Hippocampal formation (tissue), 2 donors: ENCODE measurements at regions not wholly inside any gene's neighbourhood (a gene's known extent, or its start where the extent isn't known, plus 50 kb on each side); places are given as distances from the start of the nearest gene placed in this dataset.
A peak's percentile ranks its signal among the peaks of the same experiment; 100 is the strongest.

Experiments used
- DNase-seq, 2 donors: peaks; one replicate each; lab custom pipeline; 2025; lab: John Stamatoyannopoulos, UW

- DNase-seq: no peak
Observed at GRCh38 chr18:61989138-61989537, 96.3 kb upstream of the RNF152 start.

GRCh38 chr18:61988100-61988499, 95.3 kb upstream of the RNF152 start:
- DNase-seq: no peak

DNA sequence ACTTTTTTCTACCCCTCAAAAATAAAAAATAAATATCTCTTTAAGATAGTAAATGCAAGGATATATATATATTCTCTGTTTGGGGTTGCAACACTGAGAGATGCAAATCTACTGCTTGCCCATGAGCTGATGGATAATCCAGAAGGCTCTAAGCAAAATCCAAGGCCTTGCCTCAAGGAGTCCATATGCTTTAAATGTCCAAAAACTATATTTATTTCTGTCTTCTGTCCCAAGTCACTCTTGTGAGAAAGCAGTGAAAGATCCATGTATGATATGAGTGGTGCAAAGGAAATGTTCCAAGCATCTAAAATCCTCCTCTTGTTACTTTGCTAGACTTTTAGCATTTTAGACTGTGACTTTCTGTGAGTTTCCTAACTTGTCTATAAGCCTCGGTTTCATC, 92.9 kb upstream of the RNF152 start:
- DNase-seq: no peak

DNA sequence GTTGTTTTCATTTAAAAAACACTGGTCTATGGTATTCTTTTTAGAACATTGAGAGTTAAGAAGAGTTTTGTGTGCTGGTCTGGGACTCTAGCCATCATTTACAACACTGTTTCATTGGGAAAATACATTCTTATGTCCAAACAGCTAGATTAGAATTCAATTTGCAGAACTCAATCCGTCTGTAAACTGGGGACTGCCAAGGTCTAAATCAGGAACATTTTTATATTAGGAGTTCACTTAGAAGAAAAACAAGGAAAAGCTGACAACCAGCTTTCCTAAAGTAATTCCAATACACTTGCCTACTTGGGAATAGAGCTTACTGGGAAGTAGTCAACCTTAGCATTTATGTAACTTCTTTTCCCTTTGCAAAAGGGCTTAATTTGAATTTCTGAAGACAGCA, 91.5 kb upstream of the RNF152 start:
- DNase-seq: no peak

GRCh38 chr18:61982475-61982874, 89.7 kb upstream of the RNF152 start:
- DNase-seq: no peak

DNA sequence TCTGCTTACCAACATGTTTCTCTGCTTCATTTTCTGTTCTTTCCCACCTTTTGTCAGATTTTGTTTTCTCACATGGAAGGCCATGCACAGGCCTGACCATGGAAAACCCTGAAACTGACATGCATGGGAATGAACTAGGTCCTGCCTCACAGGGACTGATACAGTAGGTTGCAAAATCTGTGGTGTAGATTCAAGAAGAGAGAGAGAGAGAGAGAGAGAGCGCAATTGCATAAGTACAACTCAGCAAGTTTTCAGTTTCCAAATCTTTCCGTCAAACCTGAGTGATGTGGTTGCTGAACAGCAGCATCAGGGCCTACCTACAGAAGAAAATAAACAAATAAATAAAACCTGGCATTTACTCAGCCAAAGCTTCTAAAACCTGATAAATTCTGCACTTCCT, 87.5 kb upstream of the RNF152 start:
- no peak for DNase-seq

GRCh38 chr18:61975526-61976326, 82.9 kb upstream of the RNF152 start:
- DNase-seq: no peak

DNA sequence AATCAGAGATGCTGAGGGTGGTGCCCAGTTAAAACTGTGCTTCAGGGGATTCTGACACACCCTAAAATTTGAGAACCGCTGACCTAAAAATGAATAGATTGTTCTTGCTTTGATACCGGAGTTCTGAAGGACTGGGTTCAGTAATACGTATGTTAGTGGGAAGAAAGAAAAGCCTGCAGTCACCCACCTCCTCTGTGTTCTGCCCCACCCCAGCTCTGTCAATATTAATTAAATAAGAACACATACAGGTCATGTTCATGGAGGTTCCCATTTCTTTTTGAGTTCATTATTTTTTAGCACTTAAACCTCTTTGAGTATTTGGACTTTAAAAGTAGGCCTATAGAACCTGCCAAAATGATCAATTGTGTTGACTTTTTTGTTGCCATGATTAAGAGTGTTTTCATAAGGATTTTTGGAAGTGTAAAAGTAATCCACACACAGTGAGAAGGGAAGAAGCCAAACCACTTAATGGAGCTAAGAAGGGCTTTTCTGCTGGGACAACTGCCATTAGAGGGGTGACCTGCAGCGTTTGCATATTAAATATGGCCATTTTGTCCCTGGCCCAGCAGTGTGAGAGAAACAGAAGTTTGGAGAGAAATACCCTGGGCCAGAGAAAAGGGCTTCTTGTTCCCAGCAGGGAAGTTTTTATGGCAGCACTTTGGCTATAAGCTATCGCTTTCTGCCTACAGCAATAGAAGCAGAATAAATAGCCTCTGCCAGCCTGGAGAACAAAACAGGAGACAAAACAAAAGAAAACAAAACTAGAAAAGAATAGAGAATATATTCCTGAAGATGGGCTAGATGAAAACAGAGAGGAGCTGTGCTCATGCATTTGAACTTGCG, 80.7 kb upstream of the RNF152 start:
- DNase-seq: peak in 1 of 2 donors; percentile 13

GRCh38 chr18:61972389-61973264, 79.8 kb upstream of the RNF152 start:
- DNase-seq: no peak

DNA sequence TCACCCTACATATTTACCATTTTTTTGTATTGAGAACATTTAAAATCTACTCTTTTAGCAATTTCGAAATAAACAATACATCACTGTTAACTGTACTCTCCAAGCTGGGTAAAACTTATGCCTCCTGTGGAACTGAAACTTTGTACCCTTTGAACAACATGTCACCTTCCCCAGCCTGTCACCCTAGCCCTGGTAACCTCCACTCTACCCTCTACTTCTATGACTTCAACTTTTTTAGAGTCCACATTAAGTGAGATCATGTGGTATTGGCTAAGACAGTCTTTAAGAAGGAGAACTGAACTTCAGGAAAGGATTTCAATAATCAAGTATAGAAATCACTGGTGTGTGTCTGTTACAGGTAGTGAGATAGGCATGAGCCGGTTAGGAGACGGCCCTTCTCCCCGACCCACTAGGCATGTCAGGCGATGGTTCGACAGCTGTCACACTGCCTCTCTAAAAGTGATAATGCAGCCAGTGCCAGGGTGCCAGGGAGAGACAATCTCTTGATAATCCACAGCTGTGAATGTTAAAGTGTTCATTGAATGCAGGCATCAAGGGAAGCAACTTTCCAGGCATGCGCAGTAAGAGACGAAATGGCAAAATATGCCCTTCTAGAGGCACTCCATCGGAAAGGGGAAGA, 74.6 kb upstream of the RNF152 start:
- no peak for DNase-seq

GRCh38 chr18:61965311-61965710, 72.5 kb upstream of the RNF152 start:
- no peak for DNase-seq

GRCh38 chr18:61964616-61965015, 71.8 kb upstream of the RNF152 start:
- no peak for DNase-seq

DNA sequence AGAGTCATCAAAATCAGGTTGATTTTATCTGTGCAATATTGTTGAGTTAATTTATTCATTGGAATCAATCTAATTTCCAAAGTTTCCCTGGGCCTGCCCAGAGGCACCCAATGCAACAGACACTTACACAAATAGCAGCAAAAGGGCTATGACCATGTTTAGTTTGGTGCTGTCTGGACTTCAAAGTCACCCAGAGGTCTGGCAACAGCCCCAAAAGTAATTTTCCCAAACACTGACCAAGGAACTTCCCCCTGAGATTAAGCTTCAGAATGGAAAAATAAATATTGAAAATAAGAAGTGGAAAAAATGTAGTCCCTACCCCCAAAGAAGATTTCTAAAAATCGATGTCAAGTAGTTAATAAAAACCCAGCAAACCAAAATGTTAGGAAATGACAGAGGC, 70.9 kb upstream of the RNF152 start:
- no peak for DNase-seq

DNA sequence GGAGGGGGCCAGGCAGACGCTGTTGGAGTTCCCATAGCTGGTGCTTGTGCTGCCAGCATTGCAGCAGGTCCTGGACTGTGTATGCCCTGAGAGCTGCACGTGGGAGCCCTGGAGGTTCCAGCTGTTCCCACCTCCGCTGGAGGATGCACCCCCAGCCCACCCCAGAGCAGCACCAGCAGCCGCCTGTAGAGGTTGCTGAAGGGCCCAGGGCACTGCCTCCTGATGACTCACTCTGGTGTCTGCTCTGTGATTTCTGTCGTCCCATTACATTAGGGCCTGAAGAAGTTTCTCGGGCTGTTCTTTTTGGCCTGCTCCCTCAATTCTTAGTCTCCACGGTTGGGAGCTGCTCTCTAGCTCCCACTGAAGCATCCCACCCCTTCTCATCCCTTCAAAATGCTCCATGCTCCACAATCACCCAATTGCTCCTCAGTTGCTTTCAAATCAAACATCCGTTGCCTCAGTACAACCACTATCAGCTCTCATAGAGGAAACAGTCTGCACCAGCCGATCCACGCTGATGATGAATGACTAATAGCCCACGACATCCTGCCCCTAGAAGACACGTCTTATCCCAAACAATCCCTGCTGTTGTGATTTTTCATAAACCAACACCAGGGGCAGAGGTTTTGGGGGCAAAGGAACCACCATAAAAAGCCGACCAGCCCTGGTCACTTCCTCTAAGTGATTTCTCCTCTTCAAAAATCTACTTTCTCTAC, 65.2 kb upstream of the RNF152 start:
- DNase-seq: no peak

GRCh38 chr18:61955644-61956043, 62.8 kb upstream of the RNF152 start:
- DNase-seq: no peak

DNA sequence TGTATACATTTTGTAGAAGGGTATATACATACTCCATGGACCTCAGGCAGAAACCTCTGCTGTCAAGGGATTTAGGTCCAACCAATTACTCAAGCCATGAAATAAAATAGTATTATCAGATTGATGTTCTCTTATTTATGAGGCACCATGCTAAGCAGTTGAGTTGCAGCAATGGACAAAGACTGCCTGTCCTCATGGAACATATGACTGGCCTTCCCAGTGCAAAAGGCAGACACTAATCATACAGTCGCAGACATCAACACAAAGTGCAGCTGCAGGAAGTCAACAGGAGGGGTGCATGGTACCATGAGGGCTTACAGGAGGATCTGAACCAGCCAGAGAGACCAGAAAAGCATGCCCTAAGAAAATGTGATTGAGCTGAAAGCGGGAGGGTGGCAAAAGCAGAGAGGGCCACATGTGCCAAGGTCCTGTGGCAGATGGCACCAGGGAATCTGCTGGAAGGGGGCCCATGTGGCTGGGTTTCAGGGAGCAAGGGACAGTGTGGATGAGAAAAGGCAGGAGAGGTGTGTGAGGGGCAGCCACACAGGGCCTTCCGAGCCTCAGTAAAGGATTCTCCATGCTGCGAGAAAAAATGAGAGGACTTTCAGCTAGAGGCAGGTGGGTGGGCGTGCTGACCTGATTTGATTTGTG, 61.4 kb upstream of the RNF152 start:
- no peak for DNase-seq

GRCh38 chr18:61953641-61954040, 60.8 kb upstream of the RNF152 start:
- no peak for DNase-seq

GRCh38 chr18:61953161-61953560, 60.4 kb upstream of the RNF152 start:
- DNase-seq: no peak

DNA sequence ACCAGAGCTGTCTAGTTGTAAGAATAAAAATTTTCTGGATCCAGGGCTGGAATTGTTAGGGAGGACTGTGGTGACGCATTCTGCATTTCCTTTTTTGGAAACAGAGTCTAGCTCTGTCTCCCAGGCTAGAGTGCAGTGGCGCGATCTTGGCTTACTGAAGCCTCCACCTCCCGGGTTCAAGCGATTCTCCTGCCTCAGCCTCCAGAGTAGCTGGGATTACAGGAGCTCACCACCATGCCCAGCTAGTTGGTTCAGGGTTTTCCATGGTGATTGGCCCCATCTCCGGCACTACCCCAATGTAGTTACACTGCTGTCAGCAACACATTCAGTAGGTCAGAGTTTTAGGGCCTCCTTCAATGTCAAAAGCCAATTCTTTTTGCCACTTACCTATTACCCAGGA, 58.6 kb upstream of the RNF152 start:
- no peak for DNase-seq

GRCh38 chr18:61950371-61950770, 57.6 kb upstream of the RNF152 start:
- no peak for DNase-seq

- DNase-seq: no peak
Observed at GRCh38 chr18:61949946-61950345, 57.1 kb upstream of the RNF152 start.
